ENCODE measurements at regions not wholly inside any gene's neighbourhood (a gene's known extent, or its start where the extent isn't known, plus 50 kb on each side); places are given as distances from the start of the nearest gene placed in this dataset.

GRCh38 chr10:4566011-4566410 lies 260.0 kb upstream of the AKR1E2 start:
- no peak for DNase-seq (ENCODE audit: low spot score)
- TF ChIP-seq CTCF (IDR thresholded peaks at IDR 0.05): no peak
- H3K4me3 ChIP-seq: no peak overlapping the region
- H3K27ac ChIP-seq: no peak overlapping the region

- DNase-seq (ENCODE audit: low spot score): no peak
- H3K27ac ChIP-seq: no peak overlapping the region
- no peak for TF ChIP-seq CTCF (IDR thresholded peaks at IDR 0.05)
- H3K4me3 ChIP-seq: no peak overlapping the region
Measured at GRCh38 chr10:4561296-4561695, 264.7 kb upstream of the AKR1E2 start.

GRCh38 chr10:4557469-4557868 lies 268.5 kb upstream of the AKR1E2 start:
- DNase-seq (ENCODE audit: low spot score): no peak
- no peak overlapping the region for H3K27ac ChIP-seq
- no peak overlapping the region for H3K4me3 ChIP-seq
- TF ChIP-seq CTCF (IDR thresholded peaks at IDR 0.05): no peak

GRCh38 chr10:4556527-4556926 lies 269.5 kb upstream of the AKR1E2 start:
- DNase-seq (ENCODE audit: low spot score): no peak
- H3K27ac ChIP-seq: no peak overlapping the region
- no peak overlapping the region for H3K4me3 ChIP-seq
- TF ChIP-seq CTCF (IDR thresholded peaks at IDR 0.05): no peak

GRCh38 chr10:4555920-4556319 lies 270.1 kb upstream of the AKR1E2 start:
- TF ChIP-seq CTCF (IDR thresholded peaks at IDR 0.05): no peak
- Histone ChIP-seq H3K27ac (no peak overlapping the region), H3K4me3 (no peak overlapping the region)
- DNase-seq (ENCODE audit: low spot score): no peak

GRCh38 chr10:4549139-4549653 lies 276.8 kb upstream of the AKR1E2 start:
- no peak for TF ChIP-seq CTCF (IDR thresholded peaks at IDR 0.05)
- Histone ChIP-seq H3K27ac (no peak overlapping the region), H3K4me3 (no peak overlapping the region)
- no peak for DNase-seq (ENCODE audit: low spot score)

- DNase-seq (ENCODE audit: low spot score): no peak
- TF ChIP-seq CTCF (IDR thresholded peaks at IDR 0.05): no peak
- Histone ChIP-seq H3K27ac (no peak overlapping the region), H3K4me3 (no peak overlapping the region)
Measured at GRCh38 chr10:4546931-4547330, 279.1 kb upstream of the AKR1E2 start.
